ENCODE measurements at regions not wholly inside any gene's neighbourhood (a gene's known extent, or its start where the extent isn't known, plus 50 kb on each side); places are given as distances from the start of the nearest gene placed in this dataset.

DNA sequence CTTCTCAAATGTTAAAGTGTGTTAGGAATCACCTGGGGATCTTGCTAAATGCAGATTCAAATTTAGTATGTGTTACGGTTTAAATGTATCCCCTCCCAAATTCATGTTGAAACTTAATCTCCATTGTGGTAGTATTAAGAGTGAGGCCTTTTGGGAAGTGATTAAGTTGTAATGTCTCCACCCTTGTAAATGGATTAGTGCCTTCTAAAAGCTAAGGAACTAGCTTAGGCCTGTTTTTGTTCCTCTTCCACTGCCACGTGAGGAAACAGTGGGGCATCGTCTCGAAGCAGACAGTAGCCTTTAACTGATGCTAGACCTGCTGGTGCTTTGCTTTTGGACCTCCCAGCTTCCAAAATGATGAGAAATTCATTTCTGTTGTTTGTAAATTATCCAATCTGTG, 52.3 kb upstream of the SEMA3D start:
- TF ChIP-seq POLR2A (IDR thresholded peaks at IDR 0.05; ENCODE audit: low read depth) (no peak), EP300 (IDR thresholded peaks at IDR 0.05) (no peak), POLR2AphosphoS5 (IDR thresholded peaks at IDR 0.05) (no peak)
- TF ChIP-seq, protein P1, sequence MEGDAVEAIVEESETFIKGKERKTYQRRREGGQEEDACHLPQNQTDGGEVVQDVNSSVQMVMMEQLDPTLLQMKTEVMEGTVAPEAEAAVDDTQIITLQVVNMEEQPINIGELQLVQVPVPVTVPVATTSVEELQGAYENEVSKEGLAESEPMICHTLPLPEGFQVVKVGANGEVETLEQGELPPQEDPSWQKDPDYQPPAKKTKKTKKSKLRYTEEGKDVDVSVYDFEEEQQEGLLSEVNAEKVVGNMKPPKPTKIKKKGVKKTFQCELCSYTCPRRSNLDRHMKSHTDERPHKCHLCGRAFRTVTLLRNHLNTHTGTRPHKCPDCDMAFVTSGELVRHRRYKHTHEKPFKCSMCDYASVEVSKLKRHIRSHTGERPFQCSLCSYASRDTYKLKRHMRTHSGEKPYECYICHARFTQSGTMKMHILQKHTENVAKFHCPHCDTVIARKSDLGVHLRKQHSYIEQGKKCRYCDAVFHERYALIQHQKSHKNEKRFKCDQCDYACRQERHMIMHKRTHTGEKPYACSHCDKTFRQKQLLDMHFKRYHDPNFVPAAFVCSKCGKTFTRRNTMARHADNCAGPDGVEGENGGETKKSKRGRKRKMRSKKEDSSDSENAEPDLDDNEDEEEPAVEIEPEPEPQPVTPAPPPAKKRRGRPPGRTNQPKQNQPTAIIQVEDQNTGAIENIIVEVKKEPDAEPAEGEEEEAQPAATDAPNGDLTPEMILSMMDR (IDR thresholded peaks at IDR 0.05): no peak

All from esophagus muscularis mucosa (tissue), 4 donors.